ENCODE measurements at regions not wholly inside any gene's neighbourhood (a gene's known extent, or its start where the extent isn't known, plus 50 kb on each side); places are given as distances from the start of the nearest gene placed in this dataset.

DNA sequence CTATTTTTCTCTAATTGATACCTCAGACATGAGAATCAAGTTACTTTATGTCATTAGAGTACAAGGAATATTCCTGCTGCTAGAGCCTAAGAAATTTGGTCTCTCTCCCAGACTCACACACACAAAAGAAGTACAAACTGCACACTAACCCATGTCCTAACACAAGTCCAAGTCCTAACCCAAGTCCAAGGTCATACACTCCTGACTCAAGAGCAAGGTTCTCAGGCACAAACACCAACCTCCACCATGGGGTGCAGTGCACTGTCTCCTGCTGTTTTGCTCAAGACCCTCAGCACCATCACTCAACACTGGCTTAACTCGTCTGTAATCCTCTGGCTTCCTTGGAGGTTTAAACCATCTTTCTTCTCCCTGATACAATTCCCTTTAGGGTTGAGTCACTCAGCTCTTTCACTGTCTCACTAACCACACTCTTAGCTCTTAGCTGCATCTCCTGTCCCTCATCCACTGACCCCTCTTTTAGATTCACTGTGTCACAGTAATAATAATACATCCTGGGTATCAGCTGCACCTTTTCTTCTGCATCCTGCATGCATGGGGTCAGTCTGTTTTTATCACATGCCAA is 129.8 kb downstream of the BCL2L11 start:
- Histone ChIP-seq H3K36me3 (replicated peaks in 1 of 2; ENCODE audit: control extremely low read depth in 1 of 2, control insufficient read depth in 1 of 2, extremely low read depth in 1 of 2, insufficient read depth in 2 of 2, low read length in 1 of 2) (no peaks in the 10 kb centered on the region), H3K4me2 (replicated peaks; ENCODE audit: low read depth, low read length, poor library complexity, severe bottlenecking) (no peak overlapping the region), H3K4me1 (ENCODE audit: control insufficient read depth in 2 of 2, insufficient read depth in 2 of 2, low read length in 2 of 2) (no peaks in the 10 kb centered on the region), H3K4me3 (ENCODE audit: control extremely low read depth in 1 of 5, extremely low read depth in 1 of 5, insufficient read depth in 1 of 5, low read depth in 2 of 5, low read length in 4 of 5) (no peak overlapping the region), H2AFZ (ENCODE audit: insufficient read depth, low read depth, low read length, poor library complexity, severe bottlenecking) (no peak overlapping the region), H4K20me1 (ENCODE audit: control insufficient read depth, insufficient read depth, low read length, poor library complexity, severe bottlenecking) (no peaks in the 10 kb centered on the region), H3K27ac (ENCODE audit: low read length in 2 of 2) (no peak overlapping the region), H3K27me3 (replicated peaks in 1 of 4; ENCODE audit: control extremely low read depth in 1 of 4, control insufficient read depth in 3 of 4, insufficient read depth in 4 of 4, low read length in 3 of 4) (no peaks in the 10 kb centered on the region), H3K9ac (ENCODE audit: low read length) (no peak overlapping the region), H3K79me2 (ENCODE audit: control insufficient read depth, insufficient read depth, low read length) (no peaks in the 10 kb centered on the region), H3K9me3 (ENCODE audit: control extremely low read depth in 1 of 3, control insufficient read depth in 2 of 3, insufficient read depth in 1 of 3, low read length in 2 of 3) (no peaks in the 10 kb centered on the region)
- H3K4me1 Mint-ChIP-seq = no peaks in the 10 kb centered on the region
- TF ChIP-seq, protein P1, sequence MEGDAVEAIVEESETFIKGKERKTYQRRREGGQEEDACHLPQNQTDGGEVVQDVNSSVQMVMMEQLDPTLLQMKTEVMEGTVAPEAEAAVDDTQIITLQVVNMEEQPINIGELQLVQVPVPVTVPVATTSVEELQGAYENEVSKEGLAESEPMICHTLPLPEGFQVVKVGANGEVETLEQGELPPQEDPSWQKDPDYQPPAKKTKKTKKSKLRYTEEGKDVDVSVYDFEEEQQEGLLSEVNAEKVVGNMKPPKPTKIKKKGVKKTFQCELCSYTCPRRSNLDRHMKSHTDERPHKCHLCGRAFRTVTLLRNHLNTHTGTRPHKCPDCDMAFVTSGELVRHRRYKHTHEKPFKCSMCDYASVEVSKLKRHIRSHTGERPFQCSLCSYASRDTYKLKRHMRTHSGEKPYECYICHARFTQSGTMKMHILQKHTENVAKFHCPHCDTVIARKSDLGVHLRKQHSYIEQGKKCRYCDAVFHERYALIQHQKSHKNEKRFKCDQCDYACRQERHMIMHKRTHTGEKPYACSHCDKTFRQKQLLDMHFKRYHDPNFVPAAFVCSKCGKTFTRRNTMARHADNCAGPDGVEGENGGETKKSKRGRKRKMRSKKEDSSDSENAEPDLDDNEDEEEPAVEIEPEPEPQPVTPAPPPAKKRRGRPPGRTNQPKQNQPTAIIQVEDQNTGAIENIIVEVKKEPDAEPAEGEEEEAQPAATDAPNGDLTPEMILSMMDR (IDR thresholded peaks at IDR 0.05) = no peak
- TF ChIP-seq EZH2 (IDR thresholded peaks at IDR 0.05; ENCODE audit: borderline replicate concordance, insufficient read depth, low read depth, low read length, poor library complexity, severe bottlenecking) = no peak
- WGBS (ENCODE audit: insufficient coverage) = 78% methylated on average over 1 of the region's 1 CpG
- H3K27ac Mint-ChIP-seq = no peak overlapping the region
- intact Hi-C loops (cut with micrococcal nuclease) = no loop called here
- no peaks in the 10 kb centered on the region for H3K9me3 Mint-ChIP-seq (ENCODE audit: insufficient read depth)
- DNase-seq = no peak
- POLR2A ChIA-PET = no interaction called here
- CTCF ChIA-PET = no interaction called here
- no peaks in the 10 kb centered on the region for H3K27me3 Mint-ChIP-seq
- H3K4me3 Mint-ChIP-seq = no peak overlapping the region
- ATAC-seq (ENCODE audit: low read depth) = no peak

DNA sequence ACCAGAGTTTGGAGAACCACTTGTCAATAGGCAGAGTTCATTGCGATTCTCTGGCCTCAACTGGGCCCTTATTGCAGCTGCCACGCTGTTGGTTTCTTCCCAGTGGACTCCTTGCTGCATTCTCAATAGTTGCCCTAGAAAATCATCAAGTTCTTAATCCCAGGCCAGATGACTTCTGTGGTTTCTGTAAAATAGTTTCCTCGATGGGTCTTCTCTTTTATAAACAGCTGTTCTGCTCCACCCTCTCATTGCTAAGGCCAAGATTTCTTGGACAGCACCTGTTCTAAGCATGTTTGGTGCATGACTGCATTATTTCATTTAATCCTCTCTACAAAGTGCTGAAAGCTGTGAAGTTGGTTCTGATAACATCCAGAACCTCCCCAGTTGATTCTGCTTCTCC is 131.0 kb downstream of the BCL2L11 start:
- no peak for TF ChIP-seq EZH2 (IDR thresholded peaks at IDR 0.05; ENCODE audit: borderline replicate concordance, insufficient read depth, low read depth, low read length, poor library complexity, severe bottlenecking)
- TF ChIP-seq, protein P1 (IDR thresholded peaks at IDR 0.05) = no peak
- CTCF ChIA-PET = no interaction called here
- Histone ChIP-seq H3K9me3 (ENCODE audit: control extremely low read depth in 1 of 3, control insufficient read depth in 2 of 3, insufficient read depth in 1 of 3, low read length in 2 of 3) (no peaks in the 10 kb centered on the region), H3K27me3 (replicated peaks in 1 of 4; ENCODE audit: control extremely low read depth in 1 of 4, control insufficient read depth in 3 of 4, insufficient read depth in 4 of 4, low read length in 3 of 4) (no peaks in the 10 kb centered on the region), H3K4me3 (ENCODE audit: control extremely low read depth in 1 of 5, extremely low read depth in 1 of 5, insufficient read depth in 1 of 5, low read depth in 2 of 5, low read length in 4 of 5) (no peak overlapping the region), H3K36me3 (replicated peaks in 1 of 2; ENCODE audit: control extremely low read depth in 1 of 2, control insufficient read depth in 1 of 2, extremely low read depth in 1 of 2, insufficient read depth in 2 of 2, low read length in 1 of 2) (no peaks in the 10 kb centered on the region), H3K9ac (ENCODE audit: low read length) (no peak overlapping the region), H3K79me2 (ENCODE audit: control insufficient read depth, insufficient read depth, low read length) (no peaks in the 10 kb centered on the region), H4K20me1 (ENCODE audit: control insufficient read depth, insufficient read depth, low read length, poor library complexity, severe bottlenecking) (no peaks in the 10 kb centered on the region), H3K4me1 (ENCODE audit: control insufficient read depth in 2 of 2, insufficient read depth in 2 of 2, low read length in 2 of 2) (no peaks in the 10 kb centered on the region), H3K27ac (ENCODE audit: low read length in 2 of 2) (no peak overlapping the region), H3K4me2 (replicated peaks; ENCODE audit: low read depth, low read length, poor library complexity, severe bottlenecking) (no peak overlapping the region), H2AFZ (ENCODE audit: insufficient read depth, low read depth, low read length, poor library complexity, severe bottlenecking) (no peak overlapping the region)
- H3K4me1 Mint-ChIP-seq = no peaks in the 10 kb centered on the region
- no peak overlapping the region for H3K4me3 Mint-ChIP-seq
- no peaks in the 10 kb centered on the region for H3K27me3 Mint-ChIP-seq
- H3K27ac Mint-ChIP-seq = no peak overlapping the region
- DNase-seq (no peak), ATAC-seq (ENCODE audit: low read depth) (no peak)
- WGBS (ENCODE audit: insufficient coverage) = 100% methylated on average over 2 of the region's 3 CpGs
- H3K9me3 Mint-ChIP-seq (ENCODE audit: insufficient read depth) = no peaks in the 10 kb centered on the region
- intact Hi-C loops (cut with micrococcal nuclease) = no loop called here
- POLR2A ChIA-PET = no interaction called here
